Dermis blood vessel endothelial cell (primary cell): ENCODE measurements at regions not wholly inside any gene's neighbourhood (a gene's known extent, or its start where the extent isn't known, plus 50 kb on each side); places are given as distances from the start of the nearest gene placed in this dataset.
"Not testable (repeated sequence)": the region's sequence is repeated elsewhere in the genome, so short reads cannot be mapped to it uniquely, and the experiment has no call there.

ENCODE experiments used
- DNase-seq: peaks from one replicate; pipeline ENCODE4 v3.0.0; 2010

GRCh38 chr5:1748271-1748670 is 51.4 kb downstream of the MRPL36 start:
- no peak for DNase-seq

GRCh38 chr5:1747803-1748085 is 51.9 kb downstream of the MRPL36 start:
- DNase-seq: no peak

GRCh38 chr5:1747079-1747802 is 52.4 kb downstream of the MRPL36 start:
- no peak for DNase-seq

- DNase-seq: no peak
Observed at GRCh38 chr5:1746371-1747078, 53.1 kb downstream of the MRPL36 start.

DNA sequence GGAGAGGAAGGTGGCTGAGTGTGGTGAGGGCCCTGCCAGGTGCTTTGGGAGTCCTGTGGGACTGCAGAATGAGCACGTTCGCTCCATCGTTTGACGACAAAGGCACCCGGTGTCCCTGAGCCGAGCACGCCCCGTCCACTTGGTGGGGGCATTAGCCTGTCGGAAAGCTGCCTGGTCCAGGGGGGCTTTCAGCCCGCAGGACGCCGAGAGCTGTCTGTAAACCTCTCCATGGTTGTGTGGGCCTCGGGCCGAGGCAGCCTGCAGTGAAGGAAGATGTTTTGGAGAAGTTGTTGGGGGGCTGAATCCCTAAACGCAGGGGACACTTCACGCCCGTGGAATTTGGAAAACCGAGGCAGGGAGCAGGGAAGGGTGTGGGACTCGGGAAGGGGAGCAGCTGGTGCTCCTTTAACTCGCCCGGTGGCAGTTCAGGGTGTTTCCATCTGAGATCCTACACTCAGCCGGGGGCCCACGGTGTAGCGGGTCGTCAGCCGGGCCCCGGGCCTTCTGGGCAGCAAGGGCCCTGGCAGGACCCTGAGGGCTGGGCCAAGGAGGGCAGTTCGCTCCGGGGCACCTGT is 53.8 kb downstream of the MRPL36 start:
- DNase-seq: no peak

GRCh38 chr5:1745123-1745795 is 54.4 kb downstream of the MRPL36 start:
- DNase-seq: no peak

- DNase-seq: no peak
Observed at GRCh38 chr5:1744393-1745122, 55.1 kb downstream of the MRPL36 start.

DNA sequence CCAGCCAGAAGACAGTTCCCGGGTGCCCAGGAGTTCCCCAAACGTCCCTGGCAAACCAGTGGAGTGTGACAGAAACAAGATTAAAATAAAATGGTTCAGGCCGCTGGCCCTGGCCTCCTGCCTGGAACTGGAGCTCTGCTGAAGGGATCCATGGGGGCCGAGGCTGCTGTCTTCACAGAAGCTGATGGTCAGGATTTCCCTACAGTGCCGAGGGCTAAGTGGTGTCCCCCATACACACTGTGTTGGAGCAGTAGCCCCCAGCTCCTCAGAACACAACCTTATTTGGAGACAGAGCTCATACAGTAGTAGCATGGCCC is 55.9 kb downstream of the MRPL36 start:
- no peak for DNase-seq

DNA sequence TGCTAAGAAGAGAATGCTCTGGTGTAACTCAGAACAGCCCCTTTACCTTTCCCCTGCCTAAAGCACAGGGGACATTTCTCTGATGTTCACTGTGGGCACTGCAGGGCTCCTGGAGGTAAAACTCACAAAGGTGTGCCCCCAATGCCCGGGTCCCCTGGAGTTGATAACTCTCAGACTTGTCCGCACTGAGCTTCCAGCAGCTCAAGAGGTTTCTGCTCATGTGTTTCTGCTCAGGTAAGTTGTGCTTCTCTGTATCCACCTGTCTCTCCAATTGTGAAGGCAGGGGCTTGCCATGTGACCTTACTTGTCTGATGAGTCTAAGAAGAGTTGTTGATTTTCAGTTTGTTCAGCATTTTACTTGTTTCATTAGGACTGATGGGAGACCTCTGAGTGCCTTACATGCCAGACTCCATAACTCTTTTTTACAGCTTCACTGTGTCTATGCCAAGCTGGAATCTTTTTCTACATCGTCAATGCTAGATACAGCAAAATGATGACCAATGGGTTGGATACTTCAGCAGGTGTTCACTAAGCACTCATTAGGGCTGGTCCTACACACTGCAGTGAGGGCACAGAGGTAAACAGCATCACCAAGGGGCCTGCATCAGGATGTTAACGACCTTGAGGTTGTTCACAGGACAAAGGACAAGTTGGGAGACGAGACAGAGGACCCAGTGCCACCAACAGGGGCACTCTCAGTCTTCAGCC is 56.4 kb downstream of the MRPL36 start:
- DNase-seq: no peak

DNA sequence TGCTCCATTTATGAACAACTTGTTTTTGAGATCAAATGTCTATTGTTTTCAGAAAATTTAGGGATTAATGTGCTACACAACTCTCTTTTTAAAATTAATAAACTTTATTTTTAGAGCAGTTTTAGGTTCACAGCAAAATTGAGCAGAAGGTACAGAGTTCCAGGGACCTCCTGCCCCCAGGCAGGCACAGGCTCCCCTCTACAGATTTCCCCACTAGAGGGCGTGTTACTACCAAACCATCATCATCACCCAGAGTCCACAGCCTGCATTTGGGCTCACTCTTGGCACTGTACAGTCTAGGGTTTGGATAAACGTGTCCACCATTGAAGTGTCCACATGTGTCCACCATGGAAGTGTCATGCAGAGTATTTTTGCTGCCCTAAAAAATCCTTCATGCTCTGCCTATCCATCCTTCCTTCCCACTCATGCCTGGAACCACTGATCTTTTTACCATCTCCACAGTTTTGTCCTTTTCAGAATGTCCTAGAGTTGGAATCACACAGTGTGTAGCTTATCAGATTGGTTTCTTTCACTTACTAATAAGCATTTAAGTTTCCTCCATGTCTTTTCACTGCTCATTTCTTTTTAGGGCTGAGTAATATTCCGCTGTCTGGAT is 61.7 kb downstream of the MRPL36 start:
- DNase-seq: peak; percentile 59

DNA sequence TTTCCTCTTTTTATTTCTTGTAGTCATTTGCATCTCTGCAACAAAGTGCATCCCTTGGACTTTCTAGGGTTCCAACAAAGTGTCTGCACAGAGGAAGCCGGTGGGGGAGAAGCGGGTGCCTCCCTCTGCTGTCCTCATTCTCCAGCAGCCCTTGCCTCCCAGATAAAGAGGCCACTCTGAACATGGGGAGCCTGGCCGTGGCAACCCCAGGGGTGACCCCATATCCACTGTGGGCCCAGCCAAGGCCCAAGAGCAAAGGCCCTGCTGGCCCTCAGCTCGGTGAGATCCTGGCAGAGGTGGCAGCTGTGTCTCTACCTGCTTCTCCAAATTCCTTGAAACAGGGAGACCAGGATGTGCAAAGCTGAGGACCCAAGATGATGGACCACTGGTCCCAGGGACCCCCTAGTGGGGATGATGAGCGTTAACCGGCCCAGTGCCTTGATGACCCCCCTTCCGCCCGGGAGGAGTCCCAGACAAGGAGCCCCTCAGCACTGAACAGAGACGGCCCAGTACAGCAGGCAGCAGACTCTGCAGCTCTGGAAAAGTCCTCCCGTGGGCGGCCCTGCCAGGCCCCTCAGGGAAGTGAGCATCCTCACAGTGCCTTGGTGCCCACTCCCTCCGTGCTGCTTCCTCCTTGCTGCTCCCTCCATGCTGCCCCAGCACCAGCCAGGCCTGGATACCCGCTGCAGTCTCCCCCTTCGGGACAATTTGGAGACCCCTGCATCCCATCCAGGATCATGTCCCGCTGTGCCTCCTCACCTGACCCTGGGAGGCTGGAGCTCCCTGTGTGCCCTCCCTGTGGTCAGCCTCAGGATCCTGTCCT is 62.5 kb downstream of the MRPL36 start:
- no peak for DNase-seq

GRCh38 chr5:1736065-1736464 is 63.6 kb downstream of the MRPL36 start:
- no peak for DNase-seq

- no peak for DNase-seq
Observed at GRCh38 chr5:1735320-1735970, 64.2 kb downstream of the MRPL36 start.

DNA sequence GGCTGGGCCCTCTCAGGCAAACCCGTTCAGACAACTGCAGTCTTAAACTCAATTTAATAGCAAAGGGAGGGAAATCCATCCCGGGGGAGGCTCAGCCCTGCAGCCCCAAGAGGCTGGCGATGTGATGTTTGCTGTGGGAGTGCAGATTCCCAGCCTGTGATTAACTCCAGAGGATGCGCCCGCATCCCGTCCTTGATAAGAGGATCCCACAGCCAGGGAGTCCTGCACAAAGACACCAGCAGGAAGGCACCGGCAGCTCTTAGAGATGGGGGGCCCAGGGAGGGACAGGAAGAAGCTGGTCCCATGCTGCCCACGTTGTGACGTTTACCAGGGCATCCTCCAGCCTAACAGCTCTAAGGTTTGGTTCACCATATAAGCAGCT is 64.7 kb downstream of the MRPL36 start:
- no peak for DNase-seq

GRCh38 chr5:1734271-1734907 is 65.2 kb downstream of the MRPL36 start:
- DNase-seq: no peak

DNA sequence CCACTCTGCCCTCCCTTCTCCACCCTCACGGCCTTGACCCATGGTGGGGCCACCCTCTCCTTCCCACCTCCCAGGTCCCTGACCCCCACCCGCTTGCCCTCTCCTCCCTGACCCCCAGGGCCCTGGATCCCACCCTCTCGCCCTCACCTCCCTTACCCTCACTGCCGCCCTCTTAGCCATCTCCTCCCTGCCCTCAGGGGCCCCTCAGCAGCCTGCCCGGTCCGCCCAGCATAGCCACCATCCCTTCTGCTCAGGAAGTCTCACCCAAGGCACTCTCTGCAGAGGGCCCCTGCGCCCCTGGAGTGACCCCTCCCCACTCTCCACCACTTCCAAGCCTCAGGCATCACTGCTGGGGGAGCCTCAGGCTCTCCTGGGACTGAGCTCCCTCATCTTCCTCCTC is 66.3 kb downstream of the MRPL36 start:
- DNase-seq: no peak

DNA sequence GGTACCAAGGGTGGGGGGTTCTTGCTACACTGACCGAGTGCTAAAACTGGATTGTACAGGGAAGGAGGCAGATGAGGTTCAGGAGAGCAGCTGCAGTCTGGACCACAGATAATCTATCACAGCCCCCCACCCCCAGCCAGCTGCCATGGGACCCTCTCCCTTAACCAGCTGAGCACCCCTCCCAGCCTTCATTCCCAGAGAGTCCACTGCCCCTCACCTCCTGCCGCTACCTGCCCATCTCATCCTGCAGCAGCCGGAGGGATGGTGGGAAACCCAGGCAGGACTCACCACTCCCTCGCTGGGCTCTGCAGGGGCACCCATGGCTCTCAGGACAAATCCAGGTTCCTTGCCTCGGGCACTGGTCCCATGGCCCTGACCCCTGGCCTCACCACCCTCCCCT is 66.7 kb downstream of the MRPL36 start:
- DNase-seq: no peak

- DNase-seq: no peak
Observed at GRCh38 chr5:1732238-1732941, 67.2 kb downstream of the MRPL36 start.

- DNase-seq: not testable (repeated sequence)
Observed at GRCh38 chr5:1731855-1732237, 67.8 kb downstream of the MRPL36 start.
